ENCODE measurements at regions not wholly inside any gene's neighbourhood (a gene's known extent, or its start where the extent isn't known, plus 50 kb on each side); places are given as distances from the start of the nearest gene placed in this dataset.

DNA sequence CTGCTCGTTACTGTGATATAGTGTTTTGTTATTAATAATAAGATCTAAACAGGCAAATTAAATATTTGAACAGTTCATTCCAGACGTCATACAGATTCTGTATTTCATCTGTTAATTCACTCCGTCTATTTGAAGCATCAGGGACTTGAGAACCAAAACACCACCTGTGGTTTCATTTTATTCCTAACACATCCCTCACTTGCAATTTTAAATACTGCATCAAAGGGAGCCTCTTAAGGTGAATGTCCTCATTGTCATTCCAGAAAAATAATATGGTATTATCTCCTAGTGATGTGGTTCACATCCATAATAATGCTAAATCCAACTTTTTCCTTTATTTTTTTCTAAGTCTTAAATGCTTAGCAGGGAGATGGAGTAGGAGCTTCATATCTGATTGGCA, 1390.9 kb upstream of the CADM2 start:
- FAIRE-seq, result no peak

GRCh38 chr3:83581546-83581945, 1377.2 kb upstream of the CADM2 start:
- TF ChIP-seq, protein P1, sequence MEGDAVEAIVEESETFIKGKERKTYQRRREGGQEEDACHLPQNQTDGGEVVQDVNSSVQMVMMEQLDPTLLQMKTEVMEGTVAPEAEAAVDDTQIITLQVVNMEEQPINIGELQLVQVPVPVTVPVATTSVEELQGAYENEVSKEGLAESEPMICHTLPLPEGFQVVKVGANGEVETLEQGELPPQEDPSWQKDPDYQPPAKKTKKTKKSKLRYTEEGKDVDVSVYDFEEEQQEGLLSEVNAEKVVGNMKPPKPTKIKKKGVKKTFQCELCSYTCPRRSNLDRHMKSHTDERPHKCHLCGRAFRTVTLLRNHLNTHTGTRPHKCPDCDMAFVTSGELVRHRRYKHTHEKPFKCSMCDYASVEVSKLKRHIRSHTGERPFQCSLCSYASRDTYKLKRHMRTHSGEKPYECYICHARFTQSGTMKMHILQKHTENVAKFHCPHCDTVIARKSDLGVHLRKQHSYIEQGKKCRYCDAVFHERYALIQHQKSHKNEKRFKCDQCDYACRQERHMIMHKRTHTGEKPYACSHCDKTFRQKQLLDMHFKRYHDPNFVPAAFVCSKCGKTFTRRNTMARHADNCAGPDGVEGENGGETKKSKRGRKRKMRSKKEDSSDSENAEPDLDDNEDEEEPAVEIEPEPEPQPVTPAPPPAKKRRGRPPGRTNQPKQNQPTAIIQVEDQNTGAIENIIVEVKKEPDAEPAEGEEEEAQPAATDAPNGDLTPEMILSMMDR (IDR thresholded peaks at IDR 0.05; ENCODE audit: insufficient read depth, low read length, severe bottlenecking), result no peak
- FAIRE-seq (no peak), DNase-seq (ENCODE audit: low read depth) (no peak)
- H3K4me3 ChIP-seq (ENCODE audit: low read depth, low read length), result no peak overlapping the region
- no peaks in the 10 kb centered on the region for H3K36me3 ChIP-seq (ENCODE audit: control insufficient read depth, insufficient read depth, low read length)
- no peaks in the 10 kb centered on the region for H3K27me3 ChIP-seq (ENCODE audit: control insufficient read depth, insufficient read depth, low read length)

More for the DNA sequence above, 1390.9 kb upstream of the CADM2 start:
- TF ChIP-seq, protein P1 (IDR thresholded peaks at IDR 0.05; ENCODE audit: insufficient read depth, low read length, severe bottlenecking), result no peak
- Histone ChIP-seq H3K27me3 (ENCODE audit: control insufficient read depth, insufficient read depth, low read length) (no peaks in the 10 kb centered on the region), H3K36me3 (ENCODE audit: control insufficient read depth, insufficient read depth, low read length) (no peaks in the 10 kb centered on the region), H3K4me3 (ENCODE audit: low read depth, low read length) (no peak overlapping the region)
- no peak for DNase-seq (ENCODE audit: low read depth)

GRCh38 chr3:83601704-83602103, 1357.1 kb upstream of the CADM2 start:
- Histone ChIP-seq H3K4me3 (ENCODE audit: low read depth, low read length) (no peak overlapping the region), H3K36me3 (ENCODE audit: control insufficient read depth, insufficient read depth, low read length) (no peaks in the 10 kb centered on the region), H3K27me3 (ENCODE audit: control insufficient read depth, insufficient read depth, low read length) (no peaks in the 10 kb centered on the region)
- TF ChIP-seq, protein P1 (IDR thresholded peaks at IDR 0.05; ENCODE audit: insufficient read depth, low read length, severe bottlenecking), result no peak
- FAIRE-seq (no peak), DNase-seq (ENCODE audit: low read depth) (no peak)

GRCh38 chr3:83622526-83622925, 1336.3 kb upstream of the CADM2 start:
- Histone ChIP-seq H3K36me3 (ENCODE audit: control insufficient read depth, insufficient read depth, low read length) (no peaks in the 10 kb centered on the region), H3K27me3 (ENCODE audit: control insufficient read depth, insufficient read depth, low read length) (no peaks in the 10 kb centered on the region), H3K4me3 (ENCODE audit: low read depth, low read length) (no peak overlapping the region)
- FAIRE-seq (no peak), DNase-seq (ENCODE audit: low read depth) (no peak)
- TF ChIP-seq, protein P1 (IDR thresholded peaks at IDR 0.05; ENCODE audit: insufficient read depth, low read length, severe bottlenecking), result no peak

GRCh38 chr3:83625261-83625660, 1333.5 kb upstream of the CADM2 start:
- TF ChIP-seq, protein P1 (IDR thresholded peaks at IDR 0.05; ENCODE audit: insufficient read depth, low read length, severe bottlenecking), result no peak
- Histone ChIP-seq H3K36me3 (ENCODE audit: control insufficient read depth, insufficient read depth, low read length) (no peaks in the 10 kb centered on the region), H3K27me3 (ENCODE audit: control insufficient read depth, insufficient read depth, low read length) (no peaks in the 10 kb centered on the region), H3K4me3 (ENCODE audit: low read depth, low read length) (no peak overlapping the region)
- DNase-seq (ENCODE audit: low read depth) (no peak), FAIRE-seq (no peak)

DNA sequence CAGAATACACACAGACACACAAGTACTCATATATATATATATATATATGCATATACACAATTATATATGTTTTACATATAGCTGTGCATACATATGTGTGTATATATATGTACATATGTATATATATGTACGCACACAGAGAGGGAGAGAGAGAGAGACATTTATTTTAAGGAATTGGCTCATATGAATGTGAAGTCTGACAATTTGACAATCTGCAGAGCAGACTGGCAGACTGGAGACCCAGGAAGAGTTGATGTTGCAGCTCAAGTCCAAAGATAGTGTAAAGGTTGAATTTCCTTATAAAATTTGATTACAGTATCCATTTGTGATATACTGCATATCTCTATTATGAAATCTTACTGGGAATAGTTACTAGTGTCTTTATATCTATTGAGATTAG, 1330.3 kb upstream of the CADM2 start:
- Histone ChIP-seq H3K36me3 (ENCODE audit: control insufficient read depth, insufficient read depth, low read length) (no peaks in the 10 kb centered on the region), H3K27me3 (ENCODE audit: control insufficient read depth, insufficient read depth, low read length) (no peaks in the 10 kb centered on the region), H3K4me3 (ENCODE audit: low read depth, low read length) (no peak overlapping the region)
- DNase-seq (ENCODE audit: low read depth) (no peak), FAIRE-seq (no peak)
- TF ChIP-seq, protein P1 (IDR thresholded peaks at IDR 0.05; ENCODE audit: insufficient read depth, low read length, severe bottlenecking), result no peak
